ENCODE measurements at regions not wholly inside any gene's neighbourhood (a gene's known extent, or its start where the extent isn't known, plus 50 kb on each side); places are given as distances from the start of the nearest gene placed in this dataset.
A peak's percentile ranks its signal among the peaks of the same experiment; 100 is the strongest.
"Not testable (repeated sequence)": the region's sequence is repeated elsewhere in the genome, so short reads cannot be mapped to it uniquely, and the experiment has no call there.

DNA sequence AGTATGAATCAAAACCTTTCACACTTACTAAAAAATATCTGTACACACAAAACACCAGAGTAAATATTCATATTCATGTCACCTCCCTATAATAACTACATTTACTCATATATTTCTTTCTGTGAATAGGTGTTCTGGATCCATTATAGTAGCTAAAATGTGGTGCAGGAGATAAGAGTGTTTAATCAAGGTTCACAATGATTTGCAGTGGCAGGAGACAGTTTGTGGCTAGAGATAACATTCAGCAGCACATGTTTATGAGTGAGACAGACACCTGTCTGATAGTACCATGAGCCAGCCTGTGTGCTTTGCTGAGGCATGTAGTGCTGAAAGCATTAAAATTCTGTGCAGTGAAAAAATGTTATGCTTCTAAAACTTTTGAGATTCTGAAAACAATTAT is 410.3 kb downstream of the SRGAP2C start:
- Histone ChIP-seq H3K36me3 (ENCODE audit: control insufficient read depth, insufficient read depth, low read length) (no peaks in the 10 kb centered on the region), H3K27me3 (ENCODE audit: control insufficient read depth, insufficient read depth, low read length) (no peaks in the 10 kb centered on the region), H3K27ac (ENCODE audit: insufficient read depth, low read length, poor library complexity, severe bottlenecking) (no peak overlapping the region), H3K4me3 (ENCODE audit: low read depth, low read length) (no peak overlapping the region), H3K4me1 (ENCODE audit: control insufficient read depth, insufficient read depth, low read length, poor library complexity, severe bottlenecking) (no peaks in the 10 kb centered on the region), H3K9me3 (ENCODE audit: control insufficient read depth in 2 of 2, low read length in 2 of 2) (no peaks in the 10 kb centered on the region)
- DNase-seq (no peak), ATAC-seq (ENCODE audit: low read depth in 2 of 2) (no peak)
- Mint-ChIP-seq H3K36me3 (peaks cover 23% of the 10 kb centered on the region), H3K9me3 (peaks cover 0 to 7% (median 1%) of the 10 kb centered on the region in 7 donors), H3K4me3 (no peak overlapping the region), H3K27ac (peak overlapping the region in 2 of 3 donors; percentile 5 to 57), H3K4me1 (peaks cover 8 to 37% (median 17%) of the 10 kb centered on the region in 4 donors), H3K27me3 (no peaks in the 10 kb centered on the region)

- not testable (repeated sequence) for H3K4me3 ChIP-seq (ENCODE audit: low read depth, low read length); H3K9me3 ChIP-seq (ENCODE audit: control insufficient read depth in 2 of 2, low read length in 2 of 2); H3K4me3 Mint-ChIP-seq; H3K27me3 ChIP-seq (ENCODE audit: control insufficient read depth, insufficient read depth, low read length); H3K27me3 Mint-ChIP-seq; H3K27ac ChIP-seq (ENCODE audit: insufficient read depth, low read length, poor library complexity, severe bottlenecking); H3K27ac Mint-ChIP-seq; H3K4me1 Mint-ChIP-seq; DNase-seq; H3K36me3 ChIP-seq (ENCODE audit: control insufficient read depth, insufficient read depth, low read length); ATAC-seq (ENCODE audit: low read depth in 2 of 2); H3K4me1 ChIP-seq (ENCODE audit: control insufficient read depth, insufficient read depth, low read length, poor library complexity, severe bottlenecking)
- Mint-ChIP-seq H3K9me3 (peaks cover 0 to 29% (median 10%) of the 10 kb centered on the region in 7 donors), H3K36me3 (peaks cover 26% of the 10 kb centered on the region)
Measured at GRCh38 chr1:121604843-121605444, 420.2 kb downstream of the SRGAP2C start.

DNA sequence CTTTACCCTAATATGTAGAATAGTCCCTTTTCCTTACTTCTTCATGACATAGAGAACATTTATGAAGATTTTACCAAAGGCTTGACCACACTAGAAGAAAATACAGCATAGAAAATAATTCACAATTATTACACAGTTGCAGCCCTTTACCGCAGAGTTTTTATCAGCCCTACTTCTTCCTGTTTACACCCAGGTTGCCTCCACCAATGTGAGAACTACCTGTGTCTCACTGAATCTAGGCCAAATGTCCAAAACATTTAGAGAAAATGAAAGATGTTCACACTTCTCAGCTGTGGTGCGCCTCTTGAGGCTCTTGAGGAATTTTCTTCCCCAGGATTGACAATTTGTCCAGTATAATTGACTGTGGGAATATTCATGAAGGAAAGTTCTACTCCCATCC is 422.7 kb downstream of the SRGAP2C start:
- not testable (repeated sequence) for H3K4me3 ChIP-seq (ENCODE audit: low read depth, low read length); H3K9me3 ChIP-seq (ENCODE audit: control insufficient read depth in 2 of 2, low read length in 2 of 2); H3K9me3 Mint-ChIP-seq; DNase-seq; H3K4me3 Mint-ChIP-seq; H3K27me3 ChIP-seq (ENCODE audit: control insufficient read depth, insufficient read depth, low read length); H3K36me3 Mint-ChIP-seq; H3K4me1 ChIP-seq (ENCODE audit: control insufficient read depth, insufficient read depth, low read length, poor library complexity, severe bottlenecking); H3K27ac Mint-ChIP-seq; H3K27me3 Mint-ChIP-seq; H3K27ac ChIP-seq (ENCODE audit: insufficient read depth, low read length, poor library complexity, severe bottlenecking); H3K36me3 ChIP-seq (ENCODE audit: control insufficient read depth, insufficient read depth, low read length); H3K4me1 Mint-ChIP-seq
- ATAC-seq (ENCODE audit: low read depth in 2 of 2), result peak in 1 of 2 donors; percentile 64

Data from CD4-positive, CD25-positive, alpha-beta regulatory T cell (primary cell).